OCI-LY3 (cell line): ENCODE measurements at regions not wholly inside any gene's neighbourhood (a gene's known extent, or its start where the extent isn't known, plus 50 kb on each side); places are given as distances from the start of the nearest gene placed in this dataset.

Experiments
- H2AFZ ChIP-seq: fragments of 200-600, 300-600 bp; shearing (Covaris generic); 2 replicates; pipeline ENCODE4 v1.6.0; 2014; ENCODE audit warnings: antibody characterized with exemption, low read depth, low read length
- H3K27ac ChIP-seq: fragments of 200-600, 300-600 bp; sonication (generic); 2 replicates; pipeline ENCODE4 v1.5.1; 2014; ENCODE audit warnings: mild to moderate bottlenecking, low read length, moderate library complexity, mixed read lengths
- H3K27me3 ChIP-seq: fragments of 200-600, 300-600 bp; sonication (generic); 2 replicates; pipeline ENCODE4 v1.6.1; 2014; ENCODE audit warnings: low read depth, low read length, mixed read lengths
- H3K36me3 ChIP-seq: fragments of 200-600, 300-600 bp; sonication (generic); replicated peaks from 2 replicates; pipeline ENCODE3; 2014; ENCODE audit warnings: low read depth, low read length, mixed read lengths
- H3K4me1 ChIP-seq: fragments of 300-600, 200-600 bp; sonication (generic); 2 replicates; pipeline ENCODE4 v1.6.1; 2014; ENCODE audit warnings: low read length, mixed read lengths
- H3K4me2 ChIP-seq: fragments of 200-600, 300-600 bp; sonication (generic); 2 replicates; pipeline ENCODE4 v1.6.1; 2014; ENCODE audit warnings: low read length, mixed read lengths
- H3K4me3 ChIP-seq: fragments of 300-600, 200-600 bp; sonication (generic); 2 replicates; pipeline ENCODE4 v1.5.1; 2014; ENCODE audit warnings: antibody characterized with exemption, mild to moderate bottlenecking, low read length, moderate library complexity
- H3K79me2 ChIP-seq: fragments of 300-600, 200-600 bp; shearing (Covaris generic); 2 replicates; pipeline ENCODE4 v1.6.1; 2014; ENCODE audit warnings: mild to moderate bottlenecking, low read length, mixed read lengths
- H3K9ac ChIP-seq: fragments of 300-600, 200-600 bp; shearing (Covaris generic); 2 replicates; pipeline ENCODE4 v1.6.0; 2014; ENCODE audit warnings: mild to moderate bottlenecking, low read length, moderate library complexity
- H3K9me3 ChIP-seq: fragments of 200-600, 300-600 bp; shearing (Covaris generic); 2 replicates; pipeline ENCODE4 v1.6.1; 2014; ENCODE audit warnings: low read length, mixed read lengths; ENCODE audit not compliant: insufficient read depth
- H4K20me1 ChIP-seq: fragments of 200-600, 300-600 bp; sonication (generic); 2 replicates; pipeline ENCODE4 v1.6.1; 2016; ENCODE audit warnings: low read length, mixed read lengths; ENCODE audit not compliant: insufficient read depth
- CTCF ChIP-seq: fragments of 200-600, 300-600 bp; sonication (generic); IDR thresholded peaks from 2 replicates; pipeline ENCODE4 v1.5.1; 2014; ENCODE audit warnings: antibody characterized with exemption, low read length, low read depth
- EZH2phosphoT487 ChIP-seq: fragments of 200-600 bp; shearing (Covaris generic); IDR thresholded peaks from 2 replicates; pipeline ENCODE4 v1.6.1; 2018; ENCODE audit warnings: antibody characterized with exemption, mixed run types, low read depth

DNA sequence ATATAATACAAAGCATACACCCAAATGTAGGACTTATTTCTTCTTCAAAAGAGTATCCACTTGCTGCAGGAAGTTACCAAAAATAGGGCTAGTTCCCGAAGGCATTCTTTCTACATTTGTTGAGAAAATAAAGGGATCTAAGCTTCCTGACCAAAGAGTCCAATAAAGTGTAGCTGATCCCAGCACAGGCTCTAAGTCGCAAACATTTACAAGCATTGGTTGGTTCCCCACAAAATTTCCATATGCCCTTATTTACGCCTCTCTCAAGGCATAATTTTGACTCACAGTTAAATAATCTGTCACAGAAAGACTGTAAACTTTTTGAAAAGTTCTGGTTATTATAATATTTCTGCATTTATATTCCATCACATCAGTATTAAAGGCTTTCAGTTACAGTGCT is 1520.1 kb upstream of the ZEB2 start:
- no peak overlapping the region for H3K9ac ChIP-seq
- no peak overlapping the region for H2AFZ ChIP-seq
- H3K4me1 ChIP-seq: no peaks in the 10 kb centered on the region
- no peaks in the 10 kb centered on the region for H4K20me1 ChIP-seq
- TF ChIP-seq EZH2phosphoT487: no peak
- no peak for TF ChIP-seq CTCF
- no peak overlapping the region for H3K4me3 ChIP-seq
- no peaks in the 10 kb centered on the region for H3K9me3 ChIP-seq
- H3K36me3 ChIP-seq: no peaks in the 10 kb centered on the region
- no peaks in the 10 kb centered on the region for H3K27me3 ChIP-seq
- no peak overlapping the region for H3K4me2 ChIP-seq
- no peaks in the 10 kb centered on the region for H3K79me2 ChIP-seq
- no peak overlapping the region for H3K27ac ChIP-seq

DNA sequence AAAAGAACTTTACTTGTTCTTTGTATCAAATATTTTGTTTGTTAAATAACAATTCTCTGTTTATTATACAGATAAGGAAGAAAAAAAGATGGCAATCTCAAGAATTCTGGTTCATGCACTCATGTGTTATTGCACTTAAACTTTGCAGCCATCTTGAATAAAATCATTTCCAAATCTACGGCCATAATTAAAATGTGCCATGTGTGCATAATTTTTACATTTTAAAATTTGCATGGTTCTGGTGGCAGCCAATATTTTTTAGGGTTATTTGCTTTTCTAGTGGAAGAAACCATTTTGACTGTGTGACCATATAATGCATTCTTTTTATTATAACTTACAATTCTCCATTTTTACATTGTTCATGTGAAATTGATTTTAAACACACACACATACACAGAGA is 1518.1 kb upstream of the ZEB2 start:
- no peaks in the 10 kb centered on the region for H3K27me3 ChIP-seq
- H3K4me2 ChIP-seq: no peak overlapping the region
- no peaks in the 10 kb centered on the region for H3K9me3 ChIP-seq
- no peaks in the 10 kb centered on the region for H3K36me3 ChIP-seq
- TF ChIP-seq EZH2phosphoT487 (no peak), CTCF (no peak)
- H3K9ac ChIP-seq: no peak overlapping the region
- H2AFZ ChIP-seq: no peak overlapping the region
- H3K79me2 ChIP-seq: no peaks in the 10 kb centered on the region
- H3K4me1 ChIP-seq: no peaks in the 10 kb centered on the region
- no peak overlapping the region for H3K27ac ChIP-seq
- no peaks in the 10 kb centered on the region for H4K20me1 ChIP-seq
- no peak overlapping the region for H3K4me3 ChIP-seq

- no peaks in the 10 kb centered on the region for H3K9me3 ChIP-seq
- no peak overlapping the region for H3K4me2 ChIP-seq
- no peaks in the 10 kb centered on the region for H4K20me1 ChIP-seq
- H3K79me2 ChIP-seq: no peaks in the 10 kb centered on the region
- H3K36me3 ChIP-seq: no peaks in the 10 kb centered on the region
- H3K4me3 ChIP-seq: no peak overlapping the region
- no peak overlapping the region for H2AFZ ChIP-seq
- no peak for TF ChIP-seq CTCF
- no peak for TF ChIP-seq EZH2phosphoT487
- no peaks in the 10 kb centered on the region for H3K27me3 ChIP-seq
- no peak overlapping the region for H3K9ac ChIP-seq
- H3K4me1 ChIP-seq: no peaks in the 10 kb centered on the region
- H3K27ac ChIP-seq: no peak overlapping the region
Observed at GRCh38 chr2:146037334-146037870, 1517.5 kb upstream of the ZEB2 start.

- Histone ChIP-seq H4K20me1 (no peaks in the 10 kb centered on the region), H2AFZ (no peak overlapping the region), H3K27me3 (no peaks in the 10 kb centered on the region), H3K27ac (no peak overlapping the region), H3K9ac (no peak overlapping the region), H3K4me3 (no peak overlapping the region), H3K79me2 (no peaks in the 10 kb centered on the region), H3K4me1 (no peaks in the 10 kb centered on the region), H3K4me2 (no peak overlapping the region), H3K9me3 (no peaks in the 10 kb centered on the region), H3K36me3 (no peaks in the 10 kb centered on the region)
- TF ChIP-seq CTCF (no peak), EZH2phosphoT487 (no peak)
Observed at GRCh38 chr2:146031158-146031557, 1511.2 kb upstream of the ZEB2 start.
